NB4 (cell line): ENCODE measurements at regions not wholly inside any gene's neighbourhood (a gene's known extent, or its start where the extent isn't known, plus 50 kb on each side); places are given as distances from the start of the nearest gene placed in this dataset.

ENCODE experiments used
- DNase-seq: peaks from one replicate; pipeline ENCODE4 v3.0.0; 2010; ENCODE audit warnings: low read depth
- H3K4me3 ChIP-seq: one replicate; pipeline ENCODE4 v1.5.1; 2011; ENCODE audit warnings: mild to moderate bottlenecking, low read depth, low read length, moderate library complexity
- MYC ChIP-seq: IDR thresholded peaks from 2 replicates; pipeline ENCODE4 v1.6.1; 2011; ENCODE audit warnings: low read depth, low read length
- POLR2A ChIP-seq: IDR thresholded peaks from 2 replicates; pipeline ENCODE4 v1.6.1; 2011; ENCODE audit warnings: mild to moderate bottlenecking; ENCODE audit not compliant: insufficient read length; ENCODE audit errors: extremely low read depth
- TF ChIP-seq, protein P1 (sequence below): IDR thresholded peaks from one replicate; pipeline ENCODE4 v1.5.1; 2012; ENCODE audit warnings: low read depth, low read length
- TF ChIP-seq, protein P2 (sequence below): IDR thresholded peaks from 2 replicates; pipeline ENCODE4 v1.6.1; 2011; ENCODE audit warnings: low read depth, low read length

DNA sequence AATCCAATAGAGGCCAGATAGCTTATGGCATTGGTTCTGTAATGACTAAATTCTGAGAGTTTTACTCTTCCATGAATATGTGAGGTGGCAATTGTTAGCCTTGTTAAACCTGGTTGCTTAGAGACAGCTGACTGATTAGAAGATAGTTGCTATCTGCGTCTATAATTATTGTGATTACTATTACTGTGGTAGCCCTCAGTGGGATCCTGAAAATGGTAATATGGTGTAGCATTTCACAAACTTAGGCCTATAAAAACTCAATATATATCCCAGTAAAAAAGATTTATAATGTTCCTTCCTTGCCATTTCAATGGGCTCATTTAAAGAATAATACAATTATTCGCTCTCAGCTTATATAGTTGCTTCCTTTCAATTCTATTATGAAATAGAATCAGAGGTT lies 405.8 kb upstream of the CDH2 start:
- no peak overlapping the region for H3K4me3 ChIP-seq
- DNase-seq: no peak
- TF ChIP-seq MYC: no peak
- TF ChIP-seq, protein P1, sequence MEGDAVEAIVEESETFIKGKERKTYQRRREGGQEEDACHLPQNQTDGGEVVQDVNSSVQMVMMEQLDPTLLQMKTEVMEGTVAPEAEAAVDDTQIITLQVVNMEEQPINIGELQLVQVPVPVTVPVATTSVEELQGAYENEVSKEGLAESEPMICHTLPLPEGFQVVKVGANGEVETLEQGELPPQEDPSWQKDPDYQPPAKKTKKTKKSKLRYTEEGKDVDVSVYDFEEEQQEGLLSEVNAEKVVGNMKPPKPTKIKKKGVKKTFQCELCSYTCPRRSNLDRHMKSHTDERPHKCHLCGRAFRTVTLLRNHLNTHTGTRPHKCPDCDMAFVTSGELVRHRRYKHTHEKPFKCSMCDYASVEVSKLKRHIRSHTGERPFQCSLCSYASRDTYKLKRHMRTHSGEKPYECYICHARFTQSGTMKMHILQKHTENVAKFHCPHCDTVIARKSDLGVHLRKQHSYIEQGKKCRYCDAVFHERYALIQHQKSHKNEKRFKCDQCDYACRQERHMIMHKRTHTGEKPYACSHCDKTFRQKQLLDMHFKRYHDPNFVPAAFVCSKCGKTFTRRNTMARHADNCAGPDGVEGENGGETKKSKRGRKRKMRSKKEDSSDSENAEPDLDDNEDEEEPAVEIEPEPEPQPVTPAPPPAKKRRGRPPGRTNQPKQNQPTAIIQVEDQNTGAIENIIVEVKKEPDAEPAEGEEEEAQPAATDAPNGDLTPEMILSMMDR: no peak

DNA sequence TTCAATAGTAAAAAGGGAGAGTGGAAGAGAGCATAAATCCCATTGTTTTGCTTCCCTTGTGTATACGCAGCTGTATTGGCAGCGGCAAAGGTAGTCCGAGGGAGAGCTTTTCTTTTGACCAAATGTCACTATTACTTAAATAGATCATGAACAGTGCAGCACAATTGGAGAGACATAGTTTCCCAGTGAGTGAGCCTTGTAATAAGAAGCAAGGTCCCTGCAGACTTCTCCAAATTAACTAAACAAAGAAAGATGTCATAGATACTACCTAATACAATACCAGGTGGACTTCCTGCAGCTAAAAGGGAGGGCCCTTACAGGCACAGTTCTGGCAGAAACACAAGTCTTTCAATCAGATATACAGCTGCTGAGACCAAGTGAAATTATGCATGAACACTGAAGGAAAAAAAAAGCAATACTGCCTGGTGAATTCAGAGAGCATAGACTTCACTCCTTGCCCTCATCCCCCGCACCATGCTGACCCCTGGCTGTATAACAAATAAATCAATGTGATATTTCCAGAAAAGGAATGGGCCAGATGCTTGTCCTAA lies 404.7 kb upstream of the CDH2 start:
- H3K4me3 ChIP-seq: no peak overlapping the region
- TF ChIP-seq MYC (no peak), POLR2A (no peak)
- TF ChIP-seq, protein P2, sequence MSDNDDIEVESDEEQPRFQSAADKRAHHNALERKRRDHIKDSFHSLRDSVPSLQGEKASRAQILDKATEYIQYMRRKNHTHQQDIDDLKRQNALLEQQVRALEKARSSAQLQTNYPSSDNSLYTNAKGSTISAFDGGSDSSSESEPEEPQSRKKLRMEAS: no peak
- TF ChIP-seq, protein P1: no peak
- DNase-seq: no peak

DNA sequence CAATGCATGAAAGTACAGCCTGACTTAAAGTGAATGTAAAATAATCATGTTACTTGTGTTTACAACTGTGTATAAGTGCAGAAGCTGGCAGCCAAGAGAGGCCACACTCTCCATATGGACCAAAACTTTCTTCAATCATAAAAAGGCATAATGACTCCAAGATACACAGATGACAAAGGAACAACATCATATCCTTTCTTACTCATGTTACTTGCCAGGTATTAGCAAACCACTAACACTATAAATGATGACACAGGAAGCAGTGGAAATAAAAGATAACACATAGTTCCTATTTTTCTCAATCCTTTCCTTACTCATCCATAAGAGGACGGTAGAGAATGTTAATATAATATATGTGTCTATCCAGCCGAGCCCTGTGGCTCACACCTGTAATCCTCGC lies 400.0 kb upstream of the CDH2 start:
- no peak overlapping the region for H3K4me3 ChIP-seq
- no peak for DNase-seq
- TF ChIP-seq, protein P1: no peak
- TF ChIP-seq POLR2A: no peak
- TF ChIP-seq MYC: no peak
- TF ChIP-seq, protein P2: no peak

DNA sequence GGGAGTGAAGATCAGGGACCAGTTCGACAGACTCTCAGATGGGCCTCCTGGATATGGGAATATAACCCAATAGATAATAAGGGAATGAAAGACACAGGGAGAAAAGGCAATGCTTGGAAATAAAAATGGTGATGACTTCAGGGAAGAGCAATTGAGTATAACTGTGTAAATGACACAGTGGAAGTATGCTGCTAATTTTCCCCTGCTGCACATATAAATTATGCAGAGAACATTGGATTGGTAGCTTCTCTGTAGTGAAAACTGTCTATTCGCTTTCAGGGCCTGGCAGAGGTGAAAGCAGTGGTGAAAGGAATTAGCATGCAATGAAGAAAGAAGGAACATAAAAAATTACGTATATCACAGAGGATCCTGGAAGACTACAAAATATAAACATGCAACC lies 398.2 kb upstream of the CDH2 start:
- TF ChIP-seq, protein P1: no peak
- TF ChIP-seq, protein P2: no peak
- TF ChIP-seq MYC (no peak), POLR2A (no peak)
- H3K4me3 ChIP-seq: no peak overlapping the region
- no peak for DNase-seq

DNA sequence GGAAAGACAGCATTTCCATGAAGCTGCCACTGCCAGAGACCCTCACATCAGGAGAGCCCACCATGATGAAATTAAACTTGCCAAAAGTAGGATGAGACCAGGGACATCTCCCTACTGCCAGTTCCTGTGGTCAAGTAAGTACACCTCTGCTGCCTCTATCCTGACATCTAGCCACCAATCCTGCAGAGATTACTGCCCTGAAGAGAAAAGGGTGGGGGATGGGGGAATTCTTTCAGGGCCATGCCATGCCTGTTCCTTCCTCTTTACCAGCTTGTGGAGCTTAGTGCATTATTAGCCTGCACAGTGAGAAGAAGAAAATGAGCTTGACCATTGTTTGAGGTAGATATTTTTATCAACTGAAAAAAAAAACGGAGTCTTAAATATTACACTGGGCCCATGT lies 397.2 kb upstream of the CDH2 start:
- DNase-seq: no peak
- no peak overlapping the region for H3K4me3 ChIP-seq
- TF ChIP-seq, protein P2: no peak

DNA sequence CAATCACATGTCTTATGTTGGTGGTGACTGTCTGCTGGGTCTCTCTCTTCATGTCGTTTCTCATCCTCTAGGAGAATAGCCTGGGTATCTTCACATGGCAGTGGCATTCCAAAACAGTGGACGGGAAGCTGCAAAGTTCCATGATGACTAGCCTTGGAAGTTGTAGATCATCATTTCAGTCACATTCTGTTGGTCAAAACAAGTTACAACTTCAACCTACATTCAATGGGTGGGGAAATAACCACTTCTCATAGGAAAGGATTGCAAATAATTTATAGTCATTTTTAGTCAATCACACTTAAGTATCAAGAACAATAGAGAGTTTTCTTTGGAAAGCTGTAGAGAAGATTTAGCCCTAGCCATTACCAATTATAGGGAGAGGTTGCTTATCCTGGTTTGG lies 395.0 kb upstream of the CDH2 start:
- no peak for DNase-seq
- H3K4me3 ChIP-seq: no peak overlapping the region
- TF ChIP-seq, protein P2: no peak
- TF ChIP-seq MYC (no peak), POLR2A (no peak)
- TF ChIP-seq, protein P1: no peak
